Endodermal cell (in vitro differentiated cells): ENCODE measurements at regions not wholly inside any gene's neighbourhood (a gene's known extent, or its start where the extent isn't known, plus 50 kb on each side); places are given as distances from the start of the nearest gene placed in this dataset.

Experiments used
- DNase-seq: peaks from one replicate; pipeline ENCODE4 v3.0.0-alpha.2; 2017
- H3K27ac ChIP-seq: 2 replicates; pipeline ENCODE4 v1.5.1; 2013; ENCODE audit warnings: mild to moderate bottlenecking, low read depth, low read length, moderate library complexity
- H3K27me3 ChIP-seq: 2 replicates; pipeline ENCODE4 v1.6.1; 2013; ENCODE audit warnings: mild to moderate bottlenecking, low read length, moderate library complexity; ENCODE audit not compliant: insufficient read depth, control insufficient read depth, poor library complexity, severe bottlenecking
- H3K36me3 ChIP-seq: 2 replicates; pipeline ENCODE4 v1.7.0; 2013; ENCODE audit warnings: mild to moderate bottlenecking, low read length, moderate library complexity; ENCODE audit not compliant: control insufficient read depth, insufficient read depth
- H3K4me1 ChIP-seq: one replicate; pipeline ENCODE4 v1.7.0; 2013; ENCODE audit warnings: low read length; ENCODE audit not compliant: control insufficient read depth, insufficient read depth
- H3K4me3 ChIP-seq: 2 replicates; pipeline ENCODE4 v1.5.1; 2013; ENCODE audit warnings: mild to moderate bottlenecking, low read length, moderate library complexity
- H3K9ac ChIP-seq: 2 replicates; pipeline ENCODE4 v1.6.1; 2013; ENCODE audit warnings: mild to moderate bottlenecking, low read length, moderate library complexity; ENCODE audit not compliant: poor library complexity, severe bottlenecking; ENCODE audit errors: extremely low read depth
- H3K9me3 ChIP-seq: 2 replicates; pipeline ENCODE4 v1.6.1; 2013; ENCODE audit warnings: mild to moderate bottlenecking, low read length, moderate library complexity; ENCODE audit not compliant: control insufficient read depth
- H3K27ac Mint-ChIP-seq: 2 replicates; pipeline ENCODE4 v1.8.0; 2020; ENCODE audit warnings: mixed read lengths
- H3K27me3 Mint-ChIP-seq: 2 replicates; pipeline ENCODE4 v1.8.0; 2021; ENCODE audit warnings: mild to moderate bottlenecking, mixed read lengths; ENCODE audit not compliant: insufficient read depth
- H3K36me3 Mint-ChIP-seq: 2 replicates; pipeline ENCODE4 v1.8.0; 2020; ENCODE audit warnings: low read depth, mixed read lengths
- H3K4me1 Mint-ChIP-seq: 2 replicates; pipeline ENCODE4 v1.8.0; 2020; ENCODE audit warnings: mixed read lengths
- H3K4me3 Mint-ChIP-seq: 2 replicates; pipeline ENCODE4 v1.8.0; 2020; ENCODE audit warnings: mild to moderate bottlenecking, moderate library complexity, mixed read lengths
- H3K9me3 Mint-ChIP-seq: 2 replicates; pipeline ENCODE4 v1.8.0; 2020; ENCODE audit warnings: mild to moderate bottlenecking, mixed read lengths
- CTCF ChIP-seq: fragments of 200-600 bp; sonication (generic); conservative IDR thresholded peaks from 2 replicates; pipeline ENCODE4 v1.5.0; 2021; ENCODE audit warnings: antibody characterized with exemption, mild to moderate bottlenecking
- WGBS, 2 experiments: methylation state at CpG; one replicate each; pipeline versions ENCODE4 v1.1.5 to v1.1.7; 2013; ENCODE audit warnings: missing lambda C conversion rate in 2 of 2, mixed read lengths in 1 of 2; ENCODE audit not compliant: insufficient coverage in 1 of 2, insufficient read length in 1 of 2; 5-methylcytosine and 5-hydroxymethylcytosine counted together

DNA sequence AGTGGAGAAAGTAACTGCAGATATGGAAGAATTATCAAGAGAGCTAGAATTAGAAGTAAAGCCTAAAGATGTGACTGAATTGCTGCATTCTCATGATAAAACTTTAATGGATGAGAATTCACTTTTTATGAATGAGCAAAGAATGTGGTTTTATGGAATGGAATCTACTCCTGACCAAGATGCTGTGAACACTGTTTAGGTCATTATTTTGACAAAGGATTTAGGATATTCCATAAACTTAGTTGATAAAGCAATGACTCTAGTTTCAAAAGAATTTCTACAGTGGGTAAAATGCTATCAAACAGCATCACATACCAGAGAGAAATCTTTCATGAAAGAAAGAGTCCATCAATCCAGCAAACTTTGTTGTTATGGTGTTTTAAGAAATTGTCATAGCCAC, 1317.7 kb upstream of the ACVR2A start:
- peaks cover 16% of the 10 kb centered on the region for H3K4me1 Mint-ChIP-seq
- H3K27me3 Mint-ChIP-seq, result no peaks in the 10 kb centered on the region
- H3K9me3 Mint-ChIP-seq, result peaks cover 15% of the 10 kb centered on the region
- no peak overlapping the region for H3K9ac ChIP-seq
- DNase-seq, result no peak
- H3K27ac Mint-ChIP-seq, result no peak overlapping the region
- peaks cover 21% of the 10 kb centered on the region for H3K9me3 ChIP-seq
- no peak overlapping the region for H3K27ac ChIP-seq
- H3K36me3 ChIP-seq, result no peaks in the 10 kb centered on the region
- H3K4me1 ChIP-seq, result no peaks in the 10 kb centered on the region
- no peaks in the 10 kb centered on the region for H3K27me3 ChIP-seq
- peak overlapping the region; percentile 13 for H3K4me3 ChIP-seq
- no peak overlapping the region for H3K4me3 Mint-ChIP-seq
- no peak for TF ChIP-seq CTCF
- peaks cover 18% of the 10 kb centered on the region for H3K36me3 Mint-ChIP-seq

DNA sequence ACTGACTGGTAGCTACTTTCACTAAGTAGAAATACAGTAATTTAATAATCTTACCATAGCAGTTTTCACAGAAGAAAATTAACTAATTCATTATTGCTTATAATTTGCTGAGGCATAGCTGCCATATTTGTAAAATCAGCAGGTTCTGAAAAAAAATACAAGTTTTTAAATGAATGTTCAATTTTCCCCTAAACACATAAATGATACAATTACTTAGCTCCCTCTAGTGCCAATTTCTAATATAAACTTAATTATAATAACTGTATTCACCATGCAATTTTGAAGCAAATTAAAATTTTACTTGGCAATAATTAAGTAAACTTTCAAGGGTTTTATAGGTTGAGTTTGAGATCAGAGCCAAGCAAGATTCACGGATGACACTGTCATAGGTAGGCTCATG, 1321.6 kb upstream of the ACVR2A start:
- Mint-ChIP-seq H3K4me3 (no peak overlapping the region), H3K27me3 (no peaks in the 10 kb centered on the region), H3K27ac (no peak overlapping the region), H3K9me3 (peaks cover 18% of the 10 kb centered on the region), H3K36me3 (peaks cover 15% of the 10 kb centered on the region), H3K4me1 (peaks cover 13% of the 10 kb centered on the region)
- no peak for DNase-seq
- 80 to 83% methylated on average over 1 of the region's 1 CpG for WGBS, 2 experiments
- peak; percentile 58 for TF ChIP-seq CTCF
- H3K4me3 ChIP-seq, result no peak overlapping the region
- H3K36me3 ChIP-seq, result no peaks in the 10 kb centered on the region
- no peaks in the 10 kb centered on the region for H3K4me1 ChIP-seq
- no peak overlapping the region for H3K27ac ChIP-seq
- H3K9ac ChIP-seq, result no peak overlapping the region
- no peaks in the 10 kb centered on the region for H3K27me3 ChIP-seq
- H3K9me3 ChIP-seq, result peaks cover 21% of the 10 kb centered on the region

DNA sequence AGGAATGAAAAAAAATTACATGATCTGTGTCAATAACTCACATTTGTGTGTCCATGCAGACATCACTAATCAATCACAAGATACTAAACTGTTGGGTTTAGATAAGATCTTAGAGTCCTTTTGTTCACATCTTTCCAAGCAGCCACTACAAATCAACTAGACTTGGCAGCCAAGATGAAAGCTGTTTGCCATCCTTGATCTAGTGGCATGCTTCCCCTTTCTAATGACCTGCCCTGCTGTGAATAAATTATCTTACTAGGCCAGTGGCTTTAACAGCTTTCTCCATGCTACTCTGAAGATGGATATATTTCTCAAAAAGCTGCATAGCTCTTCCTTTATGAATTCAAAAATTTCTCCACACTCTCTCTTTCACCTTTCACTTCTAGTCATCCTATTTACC, 1338.0 kb upstream of the ACVR2A start:
- Histone ChIP-seq H3K4me3 (no peak overlapping the region), H3K4me1 (no peaks in the 10 kb centered on the region), H3K9me3 (no peaks in the 10 kb centered on the region), H3K9ac (no peak overlapping the region), H3K27ac (no peak overlapping the region), H3K36me3 (no peaks in the 10 kb centered on the region), H3K27me3 (no peaks in the 10 kb centered on the region)
- Mint-ChIP-seq H3K27ac (no peak overlapping the region), H3K9me3 (no peaks in the 10 kb centered on the region), H3K4me1 (no peaks in the 10 kb centered on the region), H3K27me3 (no peaks in the 10 kb centered on the region), H3K36me3 (no peaks in the 10 kb centered on the region), H3K4me3 (no peak overlapping the region)
- no peak for TF ChIP-seq CTCF
- DNase-seq, result no peak
